ENCODE measurements at regions not wholly inside any gene's neighbourhood (a gene's known extent, or its start where the extent isn't known, plus 50 kb on each side); places are given as distances from the start of the nearest gene placed in this dataset.

- TF ChIP-seq CTCF (optimal IDR thresholded peaks at IDR 0.05 in 1 of 3, IDR thresholded peaks at IDR 0.05 in 1 of 3, conservative IDR thresholded peaks at IDR 0.05 in 1 of 3; ENCODE audit: extremely low read depth in 1 of 3, insufficient read depth in 2 of 3, low read length in 3 of 3), result no peak
- TF ChIP-seq EZH2 (IDR thresholded peaks at IDR 0.05; ENCODE audit: low read length), result no peak
Measured at GRCh38 chr9:29126783-29127182, 1553.5 kb upstream of the C9orf72 start.

Measured in keratinocyte (primary cell).